ES-I3 (cell line): ENCODE measurements at regions not wholly inside any gene's neighbourhood (a gene's known extent, or its start where the extent isn't known, plus 50 kb on each side); places are given as distances from the start of the nearest gene placed in this dataset.

Experiments
- H3K36me3 ChIP-seq: 2 replicates; pipeline ENCODE4 v1.6.1; 2013; ENCODE audit warnings: mild to moderate bottlenecking, low read length, control low read depth, moderate library complexity; ENCODE audit not compliant: insufficient read depth
- H3K4me1 ChIP-seq: 2 replicates; pipeline ENCODE4 v1.6.1; 2013; ENCODE audit warnings: mild to moderate bottlenecking, control low read depth, low read length; ENCODE audit not compliant: insufficient read depth
- H3K9ac ChIP-seq: 2 replicates; pipeline ENCODE4 v1.6.1; 2013; ENCODE audit warnings: low read depth, mild to moderate bottlenecking, low read length, moderate library complexity
- H3K9me3 ChIP-seq: 2 replicates; pipeline ENCODE4 v1.6.1; 2013; ENCODE audit warnings: mild to moderate bottlenecking, low read length, moderate library complexity; ENCODE audit not compliant: control insufficient read depth, insufficient read depth

DNA sequence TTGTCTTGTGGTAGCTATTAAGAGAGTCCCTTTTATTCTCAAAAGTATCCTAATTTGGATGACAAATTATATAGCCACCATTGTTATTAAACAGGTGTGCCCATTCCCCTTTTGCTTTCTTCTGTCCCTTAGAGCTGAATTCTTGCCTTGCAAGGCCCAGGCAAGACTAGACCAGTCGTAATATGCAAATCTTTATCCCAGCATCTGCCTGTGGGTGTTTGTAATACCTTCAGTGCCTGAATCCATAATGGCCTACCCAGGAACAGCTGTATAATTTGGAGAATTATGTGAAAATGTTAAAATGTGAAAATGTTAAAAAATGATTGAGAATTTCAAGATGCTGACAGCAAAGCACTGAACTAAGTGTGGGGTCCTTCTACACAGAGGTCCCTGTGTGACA, 403.0 kb upstream of the RBMS3 start:
- H3K9ac ChIP-seq, result no peak overlapping the region
- no peaks in the 10 kb centered on the region for H3K9me3 ChIP-seq
- no peaks in the 10 kb centered on the region for H3K36me3 ChIP-seq
- no peaks in the 10 kb centered on the region for H3K4me1 ChIP-seq

DNA sequence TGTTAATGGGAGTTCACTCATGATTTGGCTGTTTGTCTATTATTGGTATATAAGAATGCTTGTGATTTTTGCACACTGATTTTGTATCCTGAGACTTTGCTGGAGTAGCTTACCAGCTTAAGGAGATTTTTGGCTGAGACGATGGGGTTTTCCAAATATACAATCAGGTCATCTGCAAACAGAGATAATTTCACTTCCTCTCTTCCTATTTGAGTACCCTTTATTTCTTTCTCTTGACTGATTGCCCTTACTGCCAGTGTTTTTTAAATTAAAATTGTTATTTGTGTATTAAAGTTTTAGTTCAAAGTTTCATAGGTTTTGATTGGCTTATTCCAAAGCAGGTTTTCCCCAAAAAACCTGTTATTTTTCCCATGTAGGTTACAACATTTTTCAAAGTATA, 390.5 kb upstream of the RBMS3 start:
- H3K36me3 ChIP-seq, result no peaks in the 10 kb centered on the region
- H3K4me1 ChIP-seq, result no peaks in the 10 kb centered on the region
- no peaks in the 10 kb centered on the region for H3K9me3 ChIP-seq
- no peak overlapping the region for H3K9ac ChIP-seq

DNA sequence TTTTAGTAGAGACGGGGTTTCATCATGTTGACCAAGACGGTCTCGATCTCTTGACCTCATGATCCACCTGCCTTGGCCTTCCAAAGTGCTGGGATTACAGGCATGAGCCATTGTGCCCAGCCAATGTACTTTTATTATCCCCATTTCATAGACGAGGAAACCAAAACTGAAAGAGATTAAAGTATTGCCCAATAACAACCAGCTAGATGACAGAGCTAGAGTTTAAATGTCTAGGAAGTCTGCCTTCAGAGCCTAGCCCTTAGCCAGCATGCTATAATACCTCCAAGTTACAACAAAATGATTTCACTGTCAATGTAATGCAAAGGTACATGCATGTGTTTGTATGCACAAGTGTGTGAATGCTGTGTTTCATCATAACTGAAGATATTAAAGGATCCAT, 389.4 kb upstream of the RBMS3 start:
- Histone ChIP-seq H3K9me3 (no peaks in the 10 kb centered on the region), H3K4me1 (no peaks in the 10 kb centered on the region), H3K36me3 (no peaks in the 10 kb centered on the region), H3K9ac (no peak overlapping the region)

DNA sequence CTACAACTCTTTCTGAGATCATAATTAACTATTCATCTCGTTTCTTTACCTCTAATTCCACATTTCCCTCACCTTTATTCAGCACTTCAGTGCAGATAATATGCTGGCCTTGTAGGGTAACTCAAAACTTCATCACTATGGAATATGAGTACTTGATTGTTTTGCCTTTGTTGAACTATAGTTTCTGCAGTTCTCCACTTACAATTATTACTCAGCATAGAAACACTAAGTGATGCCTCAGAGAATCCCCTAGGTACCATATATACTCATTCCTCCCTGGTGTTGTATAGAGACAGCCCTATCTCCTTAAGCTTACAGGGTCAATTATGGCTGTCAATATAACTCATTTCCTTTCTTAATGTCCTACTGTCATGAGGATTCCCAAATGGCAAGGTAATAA, 380.6 kb upstream of the RBMS3 start:
- Histone ChIP-seq H3K9me3 (no peaks in the 10 kb centered on the region), H3K4me1 (no peaks in the 10 kb centered on the region), H3K36me3 (no peaks in the 10 kb centered on the region; the same call in 1 of the 2 replicates), H3K9ac (no peak overlapping the region)

DNA sequence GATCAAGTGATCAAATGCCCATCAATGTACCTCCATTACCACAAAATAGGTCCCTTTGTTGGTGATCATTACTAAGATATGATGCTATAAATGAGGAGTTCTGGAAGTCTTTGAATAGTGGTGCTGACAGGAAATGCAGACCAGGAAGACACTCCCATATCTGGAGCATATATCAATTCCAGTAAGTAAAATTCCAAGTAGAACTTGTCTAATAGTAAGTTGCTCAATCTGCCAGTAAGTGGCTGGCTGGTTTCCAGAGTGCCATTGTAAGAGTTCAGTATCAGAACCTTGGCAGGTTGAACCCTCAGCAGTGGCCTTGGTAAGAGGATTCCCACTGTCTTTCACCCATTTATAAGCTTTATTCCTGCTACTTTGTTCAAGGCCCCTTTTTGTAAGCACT, 379.9 kb upstream of the RBMS3 start:
- no peaks in the 10 kb centered on the region; the same call in 1 of the 2 replicates for H3K36me3 ChIP-seq
- no peaks in the 10 kb centered on the region for H3K4me1 ChIP-seq
- H3K9me3 ChIP-seq, result no peaks in the 10 kb centered on the region
- no peak overlapping the region for H3K9ac ChIP-seq

DNA sequence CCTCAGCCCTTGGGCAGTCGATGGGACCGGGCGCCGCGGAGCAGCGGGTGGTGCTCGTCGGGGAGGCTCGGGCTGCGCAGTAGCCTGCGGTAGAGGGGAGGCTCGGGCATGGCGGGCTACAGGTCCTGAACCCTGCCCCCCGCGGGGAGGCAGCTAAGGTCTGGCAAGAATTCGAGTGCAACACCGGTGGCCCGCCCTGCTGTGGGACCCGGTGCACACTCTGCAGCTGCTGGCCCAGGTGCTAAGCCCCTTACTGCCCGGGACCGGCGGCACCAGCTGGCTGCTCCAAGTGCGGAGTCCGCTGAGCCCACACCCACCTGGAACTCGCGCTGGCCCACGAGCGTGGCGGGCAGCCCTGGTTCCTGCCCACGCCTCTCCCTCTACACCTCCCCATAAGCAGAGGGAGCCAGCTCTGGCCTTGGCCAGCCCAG, 377.7 kb upstream of the RBMS3 start:
- Histone ChIP-seq H3K4me1 (no peaks in the 10 kb centered on the region), H3K9ac (no peak overlapping the region), H3K36me3 (no peaks in the 10 kb centered on the region; the same call in 1 of the 2 replicates), H3K9me3 (no peaks in the 10 kb centered on the region)

DNA sequence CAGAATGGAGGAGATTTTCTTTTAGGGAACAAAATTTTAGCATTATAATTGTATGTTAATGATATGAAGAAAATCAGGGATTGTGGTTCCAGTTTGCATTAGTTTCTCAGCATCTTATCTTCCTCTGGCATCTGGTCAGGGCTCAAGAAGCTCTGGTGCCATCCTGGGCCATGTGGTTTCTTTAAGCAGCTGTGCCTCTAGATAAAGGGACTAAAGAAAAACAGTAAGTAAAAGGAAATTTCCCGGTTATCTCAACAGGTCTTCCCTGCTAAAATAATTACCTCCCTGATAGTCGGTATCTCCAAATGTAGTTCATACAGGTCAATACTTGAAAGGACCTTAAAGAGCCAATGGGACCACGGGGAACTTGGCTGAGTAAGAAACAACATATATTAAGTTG, 375.1 kb upstream of the RBMS3 start:
- H3K9ac ChIP-seq, result no peak overlapping the region
- H3K4me1 ChIP-seq, result no peaks in the 10 kb centered on the region
- H3K36me3 ChIP-seq, result no peaks in the 10 kb centered on the region; the same call in 1 of the 2 replicates
- H3K9me3 ChIP-seq, result no peaks in the 10 kb centered on the region

DNA sequence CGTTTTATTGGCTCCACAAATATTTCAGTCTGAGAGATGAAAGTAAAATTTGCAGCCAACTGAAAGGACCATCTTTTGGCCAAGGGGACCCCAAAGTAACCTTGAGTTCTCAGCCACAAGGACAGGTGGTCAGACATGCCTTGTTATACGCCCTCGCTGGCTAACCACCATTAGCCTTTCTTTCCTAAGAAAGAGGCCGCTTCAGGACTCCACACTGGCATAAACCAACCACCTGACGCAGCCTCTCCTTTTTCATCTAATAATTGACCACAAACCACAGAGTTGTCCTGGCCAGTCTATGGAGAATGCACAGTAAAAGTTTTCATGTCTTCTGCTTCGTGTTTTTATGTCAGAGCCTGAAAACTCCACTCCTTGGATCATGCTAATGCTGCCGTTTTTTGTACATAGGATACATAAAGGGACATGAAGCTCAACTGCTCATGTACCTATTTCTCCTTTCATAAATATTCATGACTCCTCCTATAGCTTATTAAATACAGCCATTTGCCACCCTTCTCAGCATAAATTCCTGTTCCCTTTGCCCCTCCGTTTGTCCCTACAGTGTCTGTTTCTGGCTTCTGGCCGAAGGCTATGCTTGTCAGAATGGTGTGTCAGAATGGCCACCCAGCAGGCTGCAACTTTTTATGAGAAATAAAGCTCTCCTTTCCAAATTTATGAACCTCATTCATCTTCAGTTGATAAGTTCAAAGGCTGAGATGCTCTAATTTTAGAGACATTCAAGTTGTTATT, 374.1 kb upstream of the RBMS3 start:
- H3K9ac ChIP-seq, result no peak overlapping the region
- no peaks in the 10 kb centered on the region; the same call in 1 of the 2 replicates for H3K36me3 ChIP-seq
- H3K9me3 ChIP-seq, result no peaks in the 10 kb centered on the region
- H3K4me1 ChIP-seq, result no peaks in the 10 kb centered on the region

DNA sequence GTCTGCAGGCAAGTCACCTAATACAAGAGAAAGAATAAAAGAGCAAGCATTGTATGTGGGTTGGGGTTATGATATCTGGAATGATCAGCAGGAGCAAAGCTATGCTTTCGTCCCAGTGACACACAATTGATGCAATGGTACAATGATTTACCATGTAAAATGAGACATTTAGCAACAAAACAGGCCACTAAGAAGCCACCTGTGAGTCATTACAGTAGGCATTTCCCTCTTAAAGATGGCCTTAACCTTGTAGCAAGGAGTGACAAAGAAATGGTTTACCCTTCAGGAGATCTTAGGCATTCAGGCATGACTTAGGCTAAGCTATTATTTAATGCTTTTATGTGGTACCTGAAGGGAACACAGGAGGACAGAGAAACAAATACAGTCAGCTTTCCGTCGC, 373.3 kb upstream of the RBMS3 start:
- Histone ChIP-seq H3K4me1 (no peaks in the 10 kb centered on the region), H3K36me3 (no peaks in the 10 kb centered on the region; the same call in 1 of the 2 replicates), H3K9ac (no peak overlapping the region), H3K9me3 (no peaks in the 10 kb centered on the region)

DNA sequence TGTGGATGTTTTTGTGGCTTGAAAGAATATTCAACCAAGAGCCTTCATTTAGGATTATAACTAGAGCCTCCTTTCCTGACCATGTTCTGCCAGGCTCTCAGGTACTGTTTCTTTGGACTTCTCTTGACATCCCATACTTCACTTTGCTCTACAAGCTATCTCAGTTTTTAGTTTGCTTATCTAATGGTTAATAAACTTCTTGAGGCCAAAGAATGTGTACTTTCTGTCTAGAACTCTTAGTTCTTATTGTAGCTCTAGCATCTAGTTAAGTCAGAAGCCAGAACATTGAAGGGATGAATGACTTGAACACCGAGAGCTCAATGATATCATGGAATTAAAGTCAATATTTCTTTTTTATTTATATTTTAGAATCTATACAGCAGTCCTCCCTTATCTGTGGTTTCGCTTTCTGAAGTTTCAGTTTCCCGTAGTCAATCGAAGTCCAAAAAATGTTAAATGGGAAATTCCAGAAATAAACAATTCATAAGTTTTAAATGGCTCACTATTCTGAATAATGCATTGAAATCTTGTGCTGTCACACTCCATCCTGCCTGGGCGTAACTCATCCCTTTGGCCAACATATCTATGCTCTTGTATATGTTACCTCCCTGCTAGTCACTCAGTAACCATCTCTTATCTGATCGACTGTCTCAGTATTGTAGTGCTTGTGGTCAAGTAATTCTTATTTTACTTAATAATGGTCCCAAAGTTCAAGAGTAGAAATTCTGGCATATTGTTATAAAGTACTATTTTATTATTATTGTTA, 368.6 kb upstream of the RBMS3 start:
- Histone ChIP-seq H3K9ac (no peak overlapping the region), H3K9me3 (no peaks in the 10 kb centered on the region), H3K4me1 (no peaks in the 10 kb centered on the region), H3K36me3 (no peaks in the 10 kb centered on the region)

DNA sequence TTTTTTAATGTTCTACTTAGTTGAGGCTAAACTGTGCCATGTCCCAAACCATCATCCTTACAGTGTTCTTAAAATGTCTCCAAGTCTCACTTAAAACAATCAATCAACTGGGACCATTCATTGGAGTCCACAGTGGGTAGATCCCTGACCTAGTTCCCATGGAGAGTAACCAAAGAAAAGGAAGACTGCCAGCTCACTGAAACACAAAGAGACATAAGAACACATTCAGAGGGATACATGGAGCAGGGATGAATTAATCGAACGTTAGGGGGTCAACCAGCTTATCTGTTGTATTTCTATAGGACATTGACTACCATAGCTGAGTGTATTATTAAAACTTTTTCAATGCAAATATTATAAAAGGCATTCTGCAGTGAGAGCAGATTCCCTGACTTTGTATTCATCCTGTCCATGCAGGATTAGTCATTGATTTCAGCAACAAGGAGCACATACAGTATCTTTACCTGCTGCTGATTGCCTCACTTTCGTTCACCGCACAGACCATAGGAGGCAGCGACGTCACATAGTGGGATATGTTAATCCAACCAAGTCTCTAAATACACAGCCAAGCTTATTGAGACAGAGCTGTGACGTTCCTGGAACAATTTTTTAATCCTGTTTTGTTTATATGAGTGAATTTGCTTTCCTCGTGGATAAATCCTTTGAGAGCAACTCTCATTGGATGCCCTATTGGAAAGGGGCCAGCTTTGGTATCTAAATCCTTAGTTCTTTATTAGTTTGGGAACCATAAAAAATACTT, 364.9 kb upstream of the RBMS3 start:
- Histone ChIP-seq H3K9ac (no peak overlapping the region), H3K4me1 (no peaks in the 10 kb centered on the region), H3K36me3 (no peaks in the 10 kb centered on the region), H3K9me3 (no peaks in the 10 kb centered on the region)

DNA sequence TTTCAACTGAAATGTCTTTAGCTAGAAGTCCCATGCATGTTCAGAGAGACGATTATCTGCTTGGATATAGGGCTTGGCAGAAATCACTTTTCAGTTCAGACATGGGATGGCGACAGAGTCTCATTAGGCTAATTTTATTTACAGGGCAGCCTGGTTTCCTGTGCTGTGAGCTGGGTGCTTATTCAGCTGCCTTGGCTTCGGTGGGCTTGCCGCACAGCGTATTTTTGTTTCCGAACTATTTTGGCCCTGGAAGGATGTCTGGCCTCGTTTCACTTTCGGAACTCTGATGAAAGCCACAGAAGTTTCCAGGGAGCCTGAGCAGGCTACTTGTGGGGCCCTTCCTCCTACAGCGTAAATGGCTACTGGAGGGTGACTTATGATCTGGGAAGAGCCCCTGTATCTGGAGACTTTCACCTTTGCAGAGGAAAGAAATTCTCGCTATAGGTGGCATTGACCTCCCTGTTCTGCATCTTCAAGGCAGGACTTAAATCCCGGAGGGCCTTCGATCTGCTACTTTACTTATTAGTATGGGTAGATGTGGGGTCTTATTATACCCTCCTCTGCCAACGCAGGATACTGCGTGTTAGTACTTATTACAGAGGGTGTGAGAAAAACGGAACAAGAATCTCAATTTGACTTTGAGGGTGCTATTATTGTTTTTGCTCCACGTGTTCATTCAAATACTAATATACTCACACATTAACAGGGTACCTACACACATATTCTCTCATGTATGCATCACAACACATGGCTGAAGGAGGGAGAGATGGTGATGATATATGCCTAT, 364.0 kb upstream of the RBMS3 start:
- Histone ChIP-seq H3K9ac (peak overlapping the region; percentile 10; the same call in 1 of the 2 replicates), H3K9me3 (no peaks in the 10 kb centered on the region), H3K36me3 (no peaks in the 10 kb centered on the region), H3K4me1 (no peaks in the 10 kb centered on the region)

DNA sequence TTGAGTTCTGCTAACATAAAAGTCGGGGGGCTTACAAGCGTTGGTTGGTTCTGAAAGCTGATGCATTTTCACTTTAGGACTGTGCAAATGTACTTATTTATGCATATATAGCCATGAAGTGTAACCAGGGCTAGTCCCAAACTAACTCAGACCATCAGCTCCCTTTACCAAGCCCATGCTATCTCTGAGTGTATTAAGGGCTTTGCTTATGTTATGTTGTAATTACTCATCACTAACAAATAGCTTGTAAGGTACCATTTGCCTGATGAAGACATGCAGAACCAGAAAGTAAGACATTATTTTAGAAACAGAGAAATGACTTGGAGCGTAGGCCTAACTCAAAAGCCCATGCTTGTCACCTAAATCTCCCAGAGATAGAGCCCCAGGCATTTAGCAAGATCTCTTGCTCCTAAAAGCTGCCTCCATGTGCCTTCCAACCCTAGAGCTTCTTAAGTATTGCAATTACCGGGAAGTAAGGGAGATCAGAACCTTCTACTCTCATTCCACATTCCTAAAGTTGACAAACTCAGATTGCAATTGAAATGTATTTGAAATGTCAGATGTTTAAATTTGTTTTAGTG, 362.9 kb upstream of the RBMS3 start:
- no peak overlapping the region for H3K9ac ChIP-seq
- H3K9me3 ChIP-seq, result no peaks in the 10 kb centered on the region
- no peaks in the 10 kb centered on the region for H3K36me3 ChIP-seq
- no peaks in the 10 kb centered on the region for H3K4me1 ChIP-seq

DNA sequence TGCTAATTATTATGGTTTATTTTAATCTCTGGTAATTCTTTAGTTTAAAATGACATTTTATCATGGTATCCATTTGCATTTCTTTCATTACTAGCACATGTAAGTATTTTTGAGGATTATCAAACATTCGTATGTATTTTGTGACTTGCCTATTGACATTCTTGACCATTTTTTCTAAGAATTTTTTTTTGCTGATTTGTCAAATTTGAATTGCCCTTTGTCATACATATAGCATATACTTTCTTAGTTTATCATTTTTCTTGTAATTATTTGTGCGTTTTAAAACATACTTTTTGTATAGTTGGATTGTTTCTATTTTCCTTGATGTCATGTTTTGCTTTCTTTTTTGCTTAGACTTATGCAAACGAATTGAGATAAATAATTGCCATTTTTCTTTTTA, 358.5 kb upstream of the RBMS3 start:
- Histone ChIP-seq H3K4me1 (no peaks in the 10 kb centered on the region), H3K9me3 (no peaks in the 10 kb centered on the region), H3K9ac (no peak overlapping the region), H3K36me3 (no peaks in the 10 kb centered on the region)
